Urothelium cell line (cell line): ENCODE measurements at regions not wholly inside any gene's neighbourhood (a gene's known extent, or its start where the extent isn't known, plus 50 kb on each side); places are given as distances from the start of the nearest gene placed in this dataset.
"Not testable (repeated sequence)": the region's sequence is repeated elsewhere in the genome, so short reads cannot be mapped to it uniquely, and the experiment has no call there.

Source experiments
- DNase-seq: peaks from one replicate; pipeline ENCODE4 v3.0.0; 2011; ENCODE audit warnings: low spot score, mixed read lengths
- FAIRE-seq: peaks from 2 replicates; lab custom pipeline; 2011; peaks lifted over from hg19 to GRCh38; lab: Jason Lieb, UNC

GRCh38 chr2:171266102-171266501 lies 105.4 kb upstream of the TLK1 start:
- no peak for FAIRE-seq

GRCh38 chr2:171261529-171261928 lies 100.8 kb upstream of the TLK1 start:
- FAIRE-seq, DNase-seq: not testable (repeated sequence)

More at GRCh38 chr2:171266102-171266501, 105.4 kb upstream of the TLK1 start:
- DNase-seq = no peak

- FAIRE-seq (no peak), DNase-seq (no peak)
Measured at GRCh38 chr2:171260471-171261424, 100.1 kb upstream of the TLK1 start.

GRCh38 chr2:171254666-171255065 lies 94.0 kb upstream of the TLK1 start:
- no peak for FAIRE-seq
- DNase-seq = no peak

- FAIRE-seq = no peak
- no peak for DNase-seq
Measured at GRCh38 chr2:171253900-171254650, 93.4 kb upstream of the TLK1 start.

GRCh38 chr2:171253279-171253678 lies 92.6 kb upstream of the TLK1 start:
- no peak for DNase-seq
- no peak for FAIRE-seq

GRCh38 chr2:171249689-171250088 lies 89.0 kb upstream of the TLK1 start:
- DNase-seq (no peak), FAIRE-seq (no peak)

- no peak for FAIRE-seq
- DNase-seq = no peak
Measured at GRCh38 chr2:171247741-171248662, 87.3 kb upstream of the TLK1 start.

GRCh38 chr2:171244970-171245782 lies 84.5 kb upstream of the TLK1 start:
- no peak for FAIRE-seq
- no peak for DNase-seq

- FAIRE-seq (no peak), DNase-seq (no peak)
Measured at GRCh38 chr2:171244466-171244969, 83.8 kb upstream of the TLK1 start.

- no peak for FAIRE-seq
- no peak for DNase-seq
Measured at GRCh38 chr2:171241771-171242170, 81.1 kb upstream of the TLK1 start.

- no peak for DNase-seq
- no peak for FAIRE-seq
Measured at GRCh38 chr2:171238946-171239345, 78.3 kb upstream of the TLK1 start.

GRCh38 chr2:171237751-171238505 lies 77.2 kb upstream of the TLK1 start:
- FAIRE-seq = no peak
- DNase-seq = no peak

- FAIRE-seq (no peak), DNase-seq (no peak)
Measured at GRCh38 chr2:171235262-171235881, 74.7 kb upstream of the TLK1 start.

- no peak for DNase-seq
Measured at GRCh38 chr2:171230176-171230575, 69.5 kb upstream of the TLK1 start.

GRCh38 chr2:171228826-171229225 lies 68.1 kb upstream of the TLK1 start:
- FAIRE-seq (no peak), DNase-seq (no peak)

More at GRCh38 chr2:171230176-171230575, 69.5 kb upstream of the TLK1 start:
- FAIRE-seq = no peak

- DNase-seq (no peak), FAIRE-seq (no peak)
Measured at GRCh38 chr2:171227066-171227782, 66.5 kb upstream of the TLK1 start.

- FAIRE-seq = no peak
Measured at GRCh38 chr2:171226461-171226860, 65.8 kb upstream of the TLK1 start.

More at GRCh38 chr2:171226461-171226860, 65.8 kb upstream of the TLK1 start:
- DNase-seq = no peak
